ENCODE measurements at regions not wholly inside any gene's neighbourhood (a gene's known extent, or its start where the extent isn't known, plus 50 kb on each side); places are given as distances from the start of the nearest gene placed in this dataset.
"Not testable (repeated sequence)": the region's sequence is repeated elsewhere in the genome, so short reads cannot be mapped to it uniquely, and the experiment has no call there.

DNA sequence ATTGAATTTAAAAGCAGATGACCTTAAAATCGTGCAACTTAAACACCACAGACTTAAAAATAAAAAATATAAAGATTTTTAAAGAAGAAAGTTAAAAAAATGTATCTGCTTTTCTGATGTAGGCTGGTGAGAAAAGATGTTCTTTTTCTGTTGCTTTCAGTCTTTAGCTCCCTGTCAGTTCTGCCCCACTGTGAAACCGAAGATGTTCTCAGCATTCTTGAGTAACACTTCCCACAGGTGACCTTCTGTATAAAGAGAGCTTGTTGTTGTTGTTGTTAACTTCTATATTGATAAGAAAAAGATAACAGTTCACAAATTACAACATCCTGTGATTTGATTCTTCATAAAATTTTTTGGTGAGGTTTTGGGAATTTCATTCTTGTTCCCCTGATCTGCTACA lies 377.9 kb upstream of the RGS6 start:
- DNase-seq (ENCODE audit: low read depth in 1 of 2, low spot score in 1 of 2), result no peak

DNA sequence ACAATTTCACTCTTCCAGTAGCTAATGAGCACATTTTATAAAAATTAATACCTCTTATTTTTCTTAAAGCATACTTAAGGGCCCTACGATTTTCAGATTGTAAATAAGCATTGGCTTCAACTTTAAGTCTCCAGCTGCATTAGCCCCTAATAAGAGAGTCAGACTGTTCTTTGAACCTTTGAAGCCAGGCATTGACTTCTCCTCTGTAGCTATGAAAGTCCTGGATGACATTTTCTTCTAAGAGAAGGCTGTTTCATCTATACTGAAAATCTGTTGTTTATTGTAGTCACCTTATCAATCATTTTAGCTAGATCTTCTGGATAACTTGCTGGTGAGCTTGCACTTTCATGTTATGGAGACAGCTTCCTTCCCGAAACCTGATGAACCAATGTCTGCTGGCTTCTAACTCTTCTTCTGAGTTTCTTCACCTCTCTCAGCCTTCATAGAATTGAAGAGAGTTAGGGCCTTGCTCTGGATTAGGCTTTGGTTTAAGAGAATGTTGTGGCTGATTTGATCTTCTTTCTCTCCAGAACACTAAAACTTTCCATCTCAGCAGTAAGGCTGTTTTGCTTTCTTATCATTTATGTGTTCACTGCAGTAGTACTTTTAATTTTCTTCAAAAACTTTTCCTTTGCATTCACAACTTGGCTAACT lies 377.1 kb upstream of the RGS6 start:
- DNase-seq (ENCODE audit: low read depth in 1 of 2, low spot score in 1 of 2), result no peak

DNA sequence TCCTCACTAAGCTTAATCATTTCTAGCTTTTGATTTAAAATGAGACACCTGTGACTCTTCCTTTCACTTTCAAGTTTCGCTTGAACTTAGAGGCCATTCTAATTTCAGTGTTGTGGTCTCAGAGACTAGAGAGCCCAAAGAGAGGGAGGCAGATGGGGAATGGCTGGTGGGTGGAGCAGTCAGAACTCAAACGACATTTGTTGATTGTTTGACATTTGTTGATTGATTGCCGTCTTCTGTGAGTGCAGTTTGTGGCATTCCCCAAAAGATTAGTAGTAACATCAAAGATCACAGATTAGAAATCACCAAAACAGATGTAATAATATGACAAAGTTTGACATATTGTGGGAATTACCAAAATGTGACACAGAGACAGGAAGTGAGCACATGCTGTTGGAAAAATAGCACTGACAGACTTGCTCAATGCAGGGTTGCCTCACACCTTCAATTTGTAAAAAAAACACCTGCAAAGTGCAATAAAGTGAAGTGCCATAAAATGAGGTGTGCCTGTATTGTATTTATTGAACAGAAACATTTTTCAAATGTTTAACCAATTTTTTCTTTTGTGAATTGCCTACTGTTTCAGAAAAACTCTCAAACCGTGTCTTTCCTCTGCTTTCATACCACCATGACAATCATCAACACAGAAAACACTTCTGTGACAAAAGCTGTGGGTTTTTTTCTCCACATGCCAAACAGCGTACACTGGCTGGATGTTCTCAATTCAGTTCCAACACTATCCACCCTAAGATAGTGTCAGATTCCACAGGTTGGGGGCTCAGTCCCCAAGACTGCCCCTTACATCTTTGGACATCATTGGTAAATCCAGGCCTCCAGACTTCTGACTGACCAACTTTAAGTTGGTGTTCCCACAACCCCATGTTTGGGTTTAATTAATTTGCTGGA lies 376.3 kb upstream of the RGS6 start:
- peak in 1 of 2 donors; percentile 31 for DNase-seq (ENCODE audit: low read depth in 1 of 2, low spot score in 1 of 2)

DNA sequence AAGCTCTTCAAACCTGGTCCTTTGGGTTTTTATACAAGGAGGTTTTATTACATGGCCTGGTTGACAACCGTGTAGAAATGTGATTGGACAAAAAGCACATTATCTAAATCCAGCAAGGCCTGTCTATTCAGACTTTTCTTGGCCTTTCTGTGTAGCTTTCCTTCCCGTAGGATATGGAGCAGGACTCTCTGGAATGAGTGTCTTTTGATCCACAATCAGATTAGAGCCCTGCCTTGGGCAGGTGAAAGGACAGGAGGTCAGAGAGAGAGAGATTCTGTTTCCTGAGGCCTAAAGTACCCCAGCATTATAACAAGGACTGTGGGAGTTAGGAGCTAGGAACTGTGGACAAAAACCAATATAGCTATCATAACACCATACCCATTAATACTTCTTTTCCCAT lies 375.5 kb upstream of the RGS6 start:
- no peak for DNase-seq (ENCODE audit: low read depth in 1 of 2, low spot score in 1 of 2)

DNA sequence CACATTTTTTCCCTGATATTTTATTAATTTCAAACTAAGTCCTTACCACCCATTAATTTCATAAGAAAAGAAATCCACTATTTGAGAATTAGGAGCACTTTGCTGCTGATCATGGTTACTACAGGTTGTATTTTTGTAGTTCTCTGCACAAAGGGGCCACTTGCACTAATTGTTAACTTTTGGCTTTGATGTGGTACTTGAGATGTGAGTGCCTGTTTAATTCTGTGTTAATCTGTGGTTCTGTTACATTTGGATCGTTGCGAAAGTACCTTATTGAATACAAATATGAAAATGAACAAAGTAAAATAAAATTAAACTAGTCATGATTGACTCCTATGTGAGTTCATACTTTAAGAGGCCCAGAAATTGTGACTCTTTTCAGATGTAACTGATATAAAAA lies 374.9 kb upstream of the RGS6 start:
- DNase-seq (ENCODE audit: low read depth in 1 of 2, low spot score in 1 of 2), result no peak

DNA sequence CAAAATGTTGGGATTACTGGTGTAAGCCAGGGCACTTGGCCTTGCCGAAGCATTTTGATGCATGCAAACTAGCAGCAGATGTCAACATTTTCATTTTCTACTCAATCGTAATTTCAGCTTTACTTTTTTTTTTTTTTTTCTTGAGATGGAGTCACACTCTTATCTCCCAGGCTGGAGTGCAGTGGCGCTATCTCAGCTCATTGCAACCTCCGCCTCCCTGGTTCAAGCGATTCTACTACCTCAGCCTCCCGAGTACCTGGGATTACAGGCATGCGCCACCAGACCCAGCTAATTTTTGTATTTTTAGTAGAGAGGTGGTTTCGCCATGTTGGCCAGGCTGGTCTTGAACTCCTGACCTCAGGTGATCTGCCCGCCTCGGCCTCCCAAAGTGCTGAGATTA lies 373.3 kb upstream of the RGS6 start:
- not testable (repeated sequence) for DNase-seq (ENCODE audit: low read depth in 1 of 2, low spot score in 1 of 2)

DNA sequence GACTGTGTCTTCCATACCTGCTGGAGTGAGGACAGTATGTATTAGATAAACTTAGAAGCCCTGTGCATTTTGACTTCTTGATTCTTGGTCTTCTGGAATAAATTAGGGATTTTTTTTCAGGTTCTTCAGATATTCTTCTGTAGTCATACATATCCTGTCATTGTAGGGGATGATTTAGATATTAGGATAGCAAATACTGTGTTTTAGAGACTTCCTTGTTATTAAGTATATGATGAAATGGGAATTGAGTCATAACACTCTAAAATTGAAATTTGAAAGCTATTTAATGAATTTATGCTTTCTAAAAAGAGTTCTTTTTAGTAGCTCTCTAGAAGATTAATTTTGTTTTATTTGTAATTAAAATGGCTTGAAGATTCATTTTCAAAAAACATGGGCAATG lies 371.5 kb upstream of the RGS6 start:
- DNase-seq (ENCODE audit: low read depth in 1 of 2, low spot score in 1 of 2), result no peak

DNA sequence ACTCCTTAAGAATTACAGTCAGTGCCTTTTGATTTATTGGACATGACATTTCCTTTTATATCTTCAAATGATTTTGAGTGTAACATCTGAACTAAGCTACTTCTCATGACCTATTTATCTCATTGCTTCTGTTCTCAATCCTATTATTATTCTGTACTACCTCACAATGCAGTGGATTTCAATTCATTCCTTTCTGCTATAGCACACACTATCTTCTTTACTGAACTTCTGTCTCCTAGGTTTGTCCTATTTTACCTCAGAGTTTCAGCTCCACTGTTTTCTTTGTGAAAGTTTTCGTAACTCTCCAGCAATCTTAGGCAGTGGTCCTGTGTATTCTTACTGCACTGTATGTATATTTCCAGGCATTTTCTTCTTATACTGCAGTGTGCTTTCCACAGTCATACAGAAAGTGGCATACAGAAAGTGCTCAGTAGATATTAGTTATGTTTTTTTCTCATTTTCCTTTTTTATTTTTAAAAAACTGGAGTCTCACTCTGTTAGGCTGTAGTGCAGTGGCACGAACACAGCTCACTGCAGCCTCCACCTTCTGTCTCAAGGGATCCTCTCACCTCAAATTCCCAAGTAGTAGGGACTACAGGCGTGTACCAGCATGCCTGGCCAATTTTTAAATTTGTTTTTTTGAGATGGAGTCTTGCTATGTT lies 368.6 kb upstream of the RGS6 start:
- no peak for DNase-seq (ENCODE audit: low read depth in 1 of 2, low spot score in 1 of 2)

DNA sequence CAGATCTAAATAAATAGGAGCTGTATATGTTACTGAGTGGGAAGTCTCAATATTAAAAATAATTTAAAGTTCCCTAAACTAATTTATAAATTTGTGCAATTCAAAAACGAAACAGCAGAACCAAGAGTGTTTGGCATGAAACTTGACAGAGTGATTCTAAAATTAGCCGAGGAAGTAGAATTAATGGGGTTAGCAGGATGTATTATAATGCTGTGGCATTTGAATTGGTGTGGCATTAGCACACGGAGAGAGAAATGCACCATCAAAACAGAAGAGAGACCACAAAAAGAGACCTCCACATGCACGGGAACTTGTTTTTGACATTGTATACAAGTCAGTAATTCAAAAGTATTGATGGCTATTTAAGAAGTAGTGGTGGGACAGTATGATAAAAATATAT lies 366.0 kb upstream of the RGS6 start:
- no peak for DNase-seq (ENCODE audit: low read depth in 1 of 2, low spot score in 1 of 2)

DNA sequence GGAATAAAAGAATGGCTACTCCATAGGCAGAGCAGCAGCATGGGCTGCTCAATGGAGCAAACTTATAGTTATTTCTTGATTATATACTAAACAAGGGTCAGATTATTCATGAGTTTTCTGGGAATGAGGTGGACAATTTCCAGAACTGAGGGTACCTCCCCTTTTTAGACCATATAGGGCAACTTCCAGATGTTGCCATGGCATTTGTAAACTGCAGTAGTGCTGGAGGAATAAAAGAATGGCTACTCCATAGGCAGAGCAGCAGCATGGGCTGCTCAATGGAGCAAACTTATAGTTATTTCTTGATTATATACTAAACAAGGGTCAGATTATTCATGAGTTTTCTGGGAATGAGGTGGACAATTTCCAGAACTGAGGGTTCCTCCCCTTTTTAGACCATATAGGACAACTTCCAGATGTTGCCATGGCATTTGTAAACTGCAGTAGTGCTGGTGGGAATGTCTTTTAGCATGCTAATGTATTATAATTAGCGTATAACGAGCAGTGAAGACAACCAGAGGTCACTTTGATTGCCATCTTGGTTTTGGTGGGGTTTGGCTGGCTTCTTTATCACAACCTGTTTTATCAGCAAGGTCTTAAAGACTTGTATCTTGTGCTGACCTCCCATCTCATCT lies 364.6 kb upstream of the RGS6 start:
- DNase-seq (ENCODE audit: low read depth in 1 of 2, low spot score in 1 of 2), result not testable (repeated sequence)

DNA sequence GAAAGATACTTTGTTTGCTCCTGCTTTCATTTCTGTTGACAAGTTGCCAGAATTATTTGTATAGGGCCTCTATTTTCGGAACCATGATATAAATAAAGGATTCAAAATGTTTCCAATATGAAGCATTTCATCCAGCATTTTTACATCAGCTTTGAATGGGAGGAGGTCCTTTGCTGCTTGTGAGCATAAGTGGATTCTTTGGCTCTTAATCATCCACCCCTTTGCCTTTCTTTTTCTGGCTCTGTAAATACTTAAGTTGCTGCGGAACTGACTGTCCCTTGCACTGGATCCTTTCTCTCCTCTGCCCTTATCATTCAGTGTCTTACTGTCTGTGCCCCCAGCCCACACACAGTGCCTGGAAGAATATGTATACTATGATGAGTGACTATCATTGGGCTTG lies 357.3 kb upstream of the RGS6 start:
- DNase-seq (ENCODE audit: low read depth in 1 of 2, low spot score in 1 of 2), result no peak

DNA sequence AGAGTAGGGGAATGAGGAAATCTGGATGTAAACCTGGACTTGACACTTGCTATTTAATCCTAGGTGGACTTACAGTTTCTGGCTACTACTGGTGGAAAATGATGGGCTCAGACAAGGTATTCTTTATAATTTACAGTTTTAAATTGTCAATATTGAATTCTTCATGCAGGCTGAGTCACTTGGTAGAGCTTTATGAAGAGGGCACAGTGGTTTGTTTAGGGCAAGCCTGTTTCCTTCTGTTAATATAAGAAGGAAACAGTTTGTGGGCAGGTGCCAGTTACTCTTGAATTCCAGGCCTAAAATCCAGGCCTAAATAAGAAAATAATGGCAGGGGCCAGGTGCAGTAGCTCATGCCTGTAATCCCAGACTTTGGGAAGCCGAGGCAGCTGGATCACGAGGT lies 355.8 kb upstream of the RGS6 start:
- DNase-seq (ENCODE audit: low read depth in 1 of 2, low spot score in 1 of 2), result no peak

DNA sequence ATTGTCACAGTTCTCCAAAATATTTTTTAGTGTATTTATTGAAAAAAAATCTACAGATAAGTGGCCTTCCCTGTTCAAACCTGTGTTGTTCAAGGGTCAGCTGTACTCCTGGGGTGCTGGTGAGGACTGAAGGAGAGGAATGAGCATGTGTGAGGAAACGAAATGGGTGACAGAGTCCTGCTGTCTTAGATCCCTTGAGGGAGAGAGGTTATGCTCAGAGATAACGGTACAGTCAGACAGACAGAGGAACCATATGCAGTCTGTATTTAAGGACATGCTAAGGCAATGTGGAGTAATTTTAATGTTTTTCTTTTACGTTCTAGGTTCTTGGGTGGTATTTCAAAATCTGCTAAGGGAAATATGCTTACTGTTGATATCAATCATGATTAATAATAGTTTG lies 352.9 kb upstream of the RGS6 start:
- DNase-seq (ENCODE audit: low read depth in 1 of 2, low spot score in 1 of 2), result no peak

DNA sequence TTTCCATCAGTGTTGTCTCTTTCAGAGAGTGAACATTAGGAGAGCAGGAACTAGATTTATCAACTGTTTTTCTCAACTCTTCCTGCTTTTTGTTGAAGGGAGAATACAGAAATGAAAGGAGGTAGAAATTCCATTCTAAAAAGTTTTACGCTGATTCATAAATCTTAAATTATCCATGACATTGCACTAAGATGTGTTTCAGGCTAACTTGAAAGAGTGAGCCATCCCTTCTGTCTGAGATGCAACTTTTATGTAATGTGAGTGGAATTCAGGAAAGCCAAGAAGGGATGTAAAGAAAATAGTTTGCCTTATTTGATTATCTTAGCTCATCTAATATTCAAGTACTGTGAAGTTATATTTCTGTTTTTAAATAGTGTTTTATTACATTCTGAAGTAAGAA lies 349.5 kb upstream of the RGS6 start:
- DNase-seq (ENCODE audit: low read depth in 1 of 2, low spot score in 1 of 2), result no peak

DNA sequence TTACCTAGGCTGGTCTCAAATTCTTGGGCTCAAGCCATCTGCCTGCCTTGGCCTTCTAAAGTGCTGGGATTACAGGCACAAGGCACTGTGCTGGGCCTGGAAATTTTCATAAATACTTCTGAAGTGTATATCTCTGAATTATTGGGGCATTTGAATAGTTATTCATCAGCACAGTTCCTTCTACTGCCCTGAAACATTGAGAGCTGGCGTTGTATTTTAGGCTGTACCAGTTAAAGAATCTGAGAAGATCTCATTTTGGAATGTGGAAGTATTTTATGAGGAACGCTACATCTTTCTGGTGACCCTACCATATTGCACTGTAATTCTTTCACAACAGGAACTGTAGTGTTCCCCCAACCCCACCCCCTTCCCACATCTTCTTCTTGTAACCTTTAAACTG lies 349.0 kb upstream of the RGS6 start:
- DNase-seq (ENCODE audit: low read depth in 1 of 2, low spot score in 1 of 2), result no peak

DNA sequence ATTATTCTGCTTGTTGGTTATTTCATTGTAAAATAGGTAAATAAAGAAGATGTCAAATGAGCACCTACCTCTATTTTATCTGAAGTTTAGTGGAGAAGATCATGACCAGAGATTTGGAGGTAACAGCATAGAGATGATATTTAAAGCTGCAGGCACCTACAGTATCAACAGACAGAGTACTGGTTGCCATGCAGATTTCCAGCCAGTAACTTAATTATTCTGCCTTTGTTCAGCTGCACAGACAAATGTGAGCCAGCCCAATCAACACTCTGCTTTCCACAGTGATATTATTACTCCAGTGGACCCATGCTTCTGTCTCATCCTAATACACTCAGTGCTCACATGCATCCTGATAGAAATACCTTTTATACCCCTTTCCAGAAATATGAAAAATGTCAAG lies 348.5 kb upstream of the RGS6 start:
- DNase-seq (ENCODE audit: low read depth in 1 of 2, low spot score in 1 of 2), result no peak

DNA sequence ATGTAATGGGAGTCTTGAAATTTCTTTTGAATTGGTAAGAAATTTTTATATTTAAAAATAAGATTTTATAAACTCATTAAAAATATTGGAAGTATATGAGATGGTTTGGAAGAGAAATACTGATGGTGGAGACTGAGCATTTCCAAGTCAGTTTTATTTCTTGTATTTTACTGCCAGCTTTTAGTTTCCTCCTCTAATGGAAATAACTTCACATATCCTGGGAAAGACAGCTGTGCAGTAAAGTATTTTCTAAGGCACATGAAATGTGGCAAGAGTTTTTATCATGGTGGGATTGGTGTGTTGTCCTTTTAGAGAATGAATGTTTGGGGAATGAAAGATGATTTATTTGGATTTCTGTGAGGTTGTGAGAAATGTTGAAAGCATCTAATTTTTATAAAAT lies 346.9 kb upstream of the RGS6 start:
- DNase-seq (ENCODE audit: low read depth in 1 of 2, low spot score in 1 of 2), result no peak

DNA sequence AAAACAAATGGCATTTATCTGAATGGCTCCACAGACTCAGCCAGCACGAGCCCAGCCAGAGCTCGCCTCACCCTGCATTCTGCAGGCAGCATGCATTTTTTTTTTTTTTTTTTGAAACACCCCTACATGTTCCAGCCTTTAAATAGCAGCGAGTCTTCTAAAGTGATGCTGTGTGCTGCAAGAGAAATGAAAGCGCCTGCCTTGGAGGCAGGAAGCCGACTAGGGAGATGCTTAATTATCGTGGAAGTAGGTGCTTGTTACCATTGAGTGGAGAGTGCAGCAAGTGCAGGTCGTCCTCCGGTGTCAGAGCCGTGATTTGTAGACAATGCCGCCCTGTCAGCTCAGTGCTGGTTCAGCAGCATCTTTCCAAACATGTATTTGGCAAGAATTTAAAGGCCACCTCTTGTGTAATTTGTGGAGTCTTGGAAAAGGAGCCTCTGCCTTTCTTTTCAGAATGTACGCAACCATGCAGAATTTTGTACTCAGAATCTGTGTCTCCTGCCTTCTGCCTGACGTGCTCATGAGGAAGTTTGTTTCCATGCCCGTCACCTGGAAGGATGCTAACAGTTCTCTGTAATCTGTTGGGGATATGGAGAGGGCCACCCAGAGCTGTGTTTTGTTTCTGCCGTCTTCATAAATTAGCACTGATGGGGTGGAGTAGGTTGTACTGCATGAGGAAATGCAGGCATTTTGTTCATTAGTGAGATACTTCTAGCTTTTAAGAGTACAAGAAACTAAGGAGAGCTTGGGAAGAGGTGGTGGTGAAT lies 345.9 kb upstream of the RGS6 start:
- no peak for DNase-seq (ENCODE audit: low read depth in 1 of 2, low spot score in 1 of 2)

DNA sequence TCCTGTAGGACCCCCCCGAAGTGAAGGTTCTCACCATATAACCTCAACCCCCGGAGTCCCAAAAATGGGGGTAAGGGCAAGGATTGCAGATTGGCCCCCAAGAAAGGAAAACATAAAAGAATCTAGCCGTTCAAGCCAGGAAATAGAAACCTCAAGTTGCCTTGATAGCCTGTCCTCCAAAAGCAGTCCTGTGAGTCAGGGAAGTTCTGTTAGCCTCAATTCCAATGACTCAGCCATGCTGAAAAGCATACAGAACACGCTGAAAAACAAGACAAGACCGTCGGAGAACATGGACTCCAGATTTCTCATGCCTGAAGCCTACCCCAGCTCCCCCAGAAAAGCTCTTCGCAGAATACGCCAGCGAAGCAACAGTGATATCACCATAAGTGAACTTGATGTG lies 344.2 kb upstream of the RGS6 start:
- no peak for DNase-seq (ENCODE audit: low read depth in 1 of 2, low spot score in 1 of 2)

DNA sequence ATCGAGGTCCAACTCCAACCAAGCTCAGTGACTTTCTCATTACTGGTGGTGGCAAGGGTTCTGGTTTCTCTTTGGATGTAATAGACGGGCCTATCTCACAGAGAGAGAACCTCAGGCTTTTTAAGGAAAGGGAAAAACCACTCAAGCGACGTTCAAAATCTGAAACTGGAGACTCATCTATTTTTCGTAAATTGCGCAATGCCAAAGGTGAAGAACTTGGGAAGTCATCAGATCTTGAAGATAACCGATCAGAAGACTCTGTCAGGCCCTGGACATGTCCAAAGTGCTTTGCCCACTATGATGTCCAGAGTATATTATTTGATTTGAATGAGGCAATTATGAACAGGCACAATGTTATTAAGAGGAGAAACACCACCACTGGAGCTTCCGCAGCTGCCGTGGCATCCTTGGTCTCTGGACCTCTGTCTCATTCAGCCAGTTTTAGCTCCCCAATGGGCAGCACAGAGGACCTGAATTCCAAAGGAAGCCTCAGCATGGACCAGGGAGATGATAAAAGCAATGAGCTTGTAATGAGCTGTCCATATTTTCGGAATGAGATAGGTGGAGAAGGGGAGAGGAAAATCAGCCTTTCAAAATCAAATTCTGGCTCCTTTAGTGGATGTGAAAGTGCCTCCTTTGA lies 343.5 kb upstream of the RGS6 start:
- DNase-seq (ENCODE audit: low read depth in 1 of 2, low spot score in 1 of 2), result no peak

DNA sequence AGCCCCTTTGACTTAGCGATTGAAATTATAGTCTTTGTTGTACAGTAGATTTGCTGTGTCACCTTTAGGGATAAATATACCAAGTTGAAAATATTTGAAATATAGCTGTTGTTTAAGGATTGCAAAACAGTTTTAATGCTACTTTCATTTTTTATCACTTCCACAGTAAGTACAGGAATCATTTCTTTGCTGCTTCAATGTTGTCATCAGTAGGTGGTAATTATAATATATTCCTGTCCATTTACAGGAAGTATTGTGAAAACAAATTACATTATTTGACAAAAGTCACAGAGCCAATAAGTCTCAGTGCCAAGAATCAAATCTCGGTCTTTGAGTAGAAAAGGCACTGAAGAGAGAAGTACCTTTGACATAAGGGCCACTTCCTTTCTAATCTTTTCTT lies 342.6 kb upstream of the RGS6 start:
- no peak for DNase-seq (ENCODE audit: low read depth in 1 of 2, low spot score in 1 of 2)

Measured in activated T-helper 1 cell treated with anti-CD3 and anti-CD28 coated beads, Interleukin-2, amount 50 U/mL, for 16 hours (primary cell).